ENCODE measurements at regions not wholly inside any gene's neighbourhood (a gene's known extent, or its start where the extent isn't known, plus 50 kb on each side); places are given as distances from the start of the nearest gene placed in this dataset.
"Not testable (repeated sequence)": the region's sequence is repeated elsewhere in the genome, so short reads cannot be mapped to it uniquely, and the experiment has no call there.

GRCh38 chr3:82629937-82630336 is 868.5 kb upstream of the GBE1 start:
- no peaks in the 10 kb centered on the region for H3K9me3 ChIP-seq (replicated peaks; ENCODE audit: insufficient read depth, low read length)
- H3K4me3 ChIP-seq (ENCODE audit: low read length) = no peak overlapping the region
- H3K27ac ChIP-seq (ENCODE audit: low read length) = no peak overlapping the region
- no peaks in the 10 kb centered on the region for H3K9me2 ChIP-seq (replicated peaks; ENCODE audit: insufficient read depth, low read length)
- H2AFZ ChIP-seq (ENCODE audit: low read length) = no peak overlapping the region
- no peaks in the 10 kb centered on the region for H3K36me3 ChIP-seq (replicated peaks; ENCODE audit: insufficient read depth, low read length)
- H3K4me2 ChIP-seq (ENCODE audit: low read depth, low read length) = no peak overlapping the region
- H4K20me1 ChIP-seq (ENCODE audit: insufficient read depth, low read length) = no peaks in the 10 kb centered on the region
- no peaks in the 10 kb centered on the region for H3K79me2 ChIP-seq (ENCODE audit: low read length)
- H3F3A ChIP-seq (ENCODE audit: insufficient read depth, low read length) = no peaks in the 10 kb centered on the region
- H3K27me3 ChIP-seq (replicated peaks; ENCODE audit: insufficient read depth, low read length) = no peaks in the 10 kb centered on the region
- no peak for DNase-seq
- H3K9ac ChIP-seq (ENCODE audit: low read length) = no peak overlapping the region
- H3K4me1 ChIP-seq (ENCODE audit: low read length) = no peaks in the 10 kb centered on the region
- no peak for TF ChIP-seq EZH2phosphoT487 (IDR thresholded peaks at IDR 0.05; ENCODE audit: low read length)
- no peak for TF ChIP-seq EZH2 (optimal IDR thresholded peaks at IDR 0.05; ENCODE audit: low read depth, low read length)
- TF ChIP-seq CTCF (IDR thresholded peaks at IDR 0.05; ENCODE audit: low read length) = no peak

- no peak for DNase-seq
- Histone ChIP-seq H3K36me3 (replicated peaks; ENCODE audit: insufficient read depth, low read length) (no peaks in the 10 kb centered on the region), H3K27me3 (replicated peaks; ENCODE audit: insufficient read depth, low read length) (no peaks in the 10 kb centered on the region), H3K4me3 (ENCODE audit: low read length) (no peak overlapping the region), H3F3A (ENCODE audit: insufficient read depth, low read length) (no peaks in the 10 kb centered on the region), H3K9me3 (replicated peaks; ENCODE audit: insufficient read depth, low read length) (no peaks in the 10 kb centered on the region), H3K4me1 (ENCODE audit: low read length) (no peaks in the 10 kb centered on the region), H3K9ac (ENCODE audit: low read length) (no peak overlapping the region), H3K4me2 (ENCODE audit: low read depth, low read length) (no peak overlapping the region), H3K9me2 (replicated peaks; ENCODE audit: insufficient read depth, low read length) (no peaks in the 10 kb centered on the region), H4K20me1 (ENCODE audit: insufficient read depth, low read length) (no peaks in the 10 kb centered on the region), H3K27ac (ENCODE audit: low read length) (no peak overlapping the region), H3K79me2 (ENCODE audit: low read length) (no peaks in the 10 kb centered on the region), H2AFZ (ENCODE audit: low read length) (no peak overlapping the region)
- TF ChIP-seq CTCF (IDR thresholded peaks at IDR 0.05; ENCODE audit: low read length) (no peak), EZH2phosphoT487 (IDR thresholded peaks at IDR 0.05; ENCODE audit: low read length) (no peak), EZH2 (optimal IDR thresholded peaks at IDR 0.05; ENCODE audit: low read depth, low read length) (no peak)
Observed at GRCh38 chr3:82628385-82629014, 867.1 kb upstream of the GBE1 start.

- no peak overlapping the region for H3K4me2 ChIP-seq (ENCODE audit: low read depth, low read length)
- no peak overlapping the region for H3K9ac ChIP-seq (ENCODE audit: low read length)
- H2AFZ ChIP-seq (ENCODE audit: low read length) = no peak overlapping the region
- TF ChIP-seq CTCF (IDR thresholded peaks at IDR 0.05; ENCODE audit: low read length) (no peak), EZH2 (optimal IDR thresholded peaks at IDR 0.05; ENCODE audit: low read depth, low read length) (no peak), EZH2phosphoT487 (IDR thresholded peaks at IDR 0.05; ENCODE audit: low read length) (no peak)
- H3K27ac ChIP-seq (ENCODE audit: low read length) = no peak overlapping the region
- no peaks in the 10 kb centered on the region for H3K79me2 ChIP-seq (ENCODE audit: low read length)
- no peaks in the 10 kb centered on the region for H4K20me1 ChIP-seq (ENCODE audit: insufficient read depth, low read length)
- no peaks in the 10 kb centered on the region for H3K4me1 ChIP-seq (ENCODE audit: low read length)
- no peaks in the 10 kb centered on the region for H3K36me3 ChIP-seq (replicated peaks; ENCODE audit: insufficient read depth, low read length)
- no peaks in the 10 kb centered on the region for H3F3A ChIP-seq (ENCODE audit: insufficient read depth, low read length)
- DNase-seq = no peak
- H3K9me3 ChIP-seq (replicated peaks; ENCODE audit: insufficient read depth, low read length) = no peaks in the 10 kb centered on the region
- no peak overlapping the region for H3K4me3 ChIP-seq (ENCODE audit: low read length)
- no peaks in the 10 kb centered on the region for H3K27me3 ChIP-seq (replicated peaks; ENCODE audit: insufficient read depth, low read length)
- no peaks in the 10 kb centered on the region for H3K9me2 ChIP-seq (replicated peaks; ENCODE audit: insufficient read depth, low read length)
Observed at GRCh38 chr3:82627733-82628132, 866.3 kb upstream of the GBE1 start.

- not testable (repeated sequence) for H3K27me3 ChIP-seq (replicated peaks; ENCODE audit: insufficient read depth, low read length); H3F3A ChIP-seq (ENCODE audit: insufficient read depth, low read length); H3K9ac ChIP-seq (ENCODE audit: low read length); H4K20me1 ChIP-seq (ENCODE audit: insufficient read depth, low read length); H3K27ac ChIP-seq (ENCODE audit: low read length); H3K9me3 ChIP-seq (replicated peaks; ENCODE audit: insufficient read depth, low read length); H2AFZ ChIP-seq (ENCODE audit: low read length); H3K4me2 ChIP-seq (ENCODE audit: low read depth, low read length); H3K9me2 ChIP-seq (replicated peaks; ENCODE audit: insufficient read depth, low read length); H3K4me1 ChIP-seq (ENCODE audit: low read length); H3K4me3 ChIP-seq (ENCODE audit: low read length); DNase-seq; H3K36me3 ChIP-seq (replicated peaks; ENCODE audit: insufficient read depth, low read length); H3K79me2 ChIP-seq (ENCODE audit: low read length)
Observed at GRCh38 chr3:82620744-82621143, 859.3 kb upstream of the GBE1 start.

Data from MM.1S (cell line).